Smooth muscle cell (in vitro differentiated cells): ENCODE measurements at regions not wholly inside any gene's neighbourhood (a gene's known extent, or its start where the extent isn't known, plus 50 kb on each side); places are given as distances from the start of the nearest gene placed in this dataset.
"Not testable (repeated sequence)": the region's sequence is repeated elsewhere in the genome, so short reads cannot be mapped to it uniquely, and the experiment has no call there.

Experiments used
- DNase-seq: peaks from one replicate; lab custom pipeline; 2025; ENCODE audit not compliant: unreplicated experiment; lab: John Stamatoyannopoulos, UW
- H2AFZ ChIP-seq: fragments of 200-600 bp; sonication (generic); 2 replicates; pipeline ENCODE4 v1.6.0; 2016; ENCODE audit warnings: antibody characterized with exemption, low read depth, mild to moderate bottlenecking
- H3F3A ChIP-seq: fragments of 200-600 bp; sonication (generic); 2 replicates; pipeline ENCODE4 v1.6.0; 2017; ENCODE audit warnings: antibody characterized with exemption, low read depth
- H3K27ac ChIP-seq: fragments of 200-600 bp; sonication (generic); 2 replicates; pipeline ENCODE4 v1.5.1; 2016; ENCODE audit warnings: low read depth, mild to moderate bottlenecking
- H3K27me3 ChIP-seq: fragments of 200-600 bp; sonication (generic); 2 replicates; pipeline ENCODE4 v1.6.1; 2016; ENCODE audit warnings: low read depth, mild to moderate bottlenecking
- H3K36me3 ChIP-seq: fragments of 200-600 bp; sonication (generic); 2 replicates; pipeline ENCODE4 v1.5.1; 2016; ENCODE audit warnings: low read depth
- H3K4me1 ChIP-seq: fragments of 200-600 bp; sonication (generic); 2 replicates; pipeline ENCODE4 v1.5.1; 2016; ENCODE audit warnings: low read depth
- H3K4me2 ChIP-seq: fragments of 200-600 bp; sonication (generic); 2 replicates; pipeline ENCODE4 v1.6.0; 2016; ENCODE audit warnings: mild to moderate bottlenecking
- H3K4me3 ChIP-seq: fragments of 200-600 bp; sonication (generic); 2 replicates; pipeline ENCODE4 v1.5.1; 2016; ENCODE audit warnings: mild to moderate bottlenecking
- H3K79me2 ChIP-seq: fragments of 200-600 bp; sonication (generic); 2 replicates; pipeline ENCODE4 v1.6.0; 2016; ENCODE audit warnings: low read depth, mild to moderate bottlenecking
- H3K9ac ChIP-seq: fragments of 200-600 bp; sonication (generic); 2 replicates; pipeline ENCODE4 v1.6.0; 2016; ENCODE audit warnings: low read depth
- H3K9me3 ChIP-seq: fragments of 200-600 bp; sonication (generic); replicated peaks from 2 replicates; pipeline ENCODE4 v1.5.1; 2016; ENCODE audit warnings: low read depth
- H4K20me1 ChIP-seq: fragments of 200-600 bp; sonication (generic); 2 replicates; pipeline ENCODE4 v1.6.0; 2016; ENCODE audit warnings: low read depth
- WGBS: methylation state at CpG from one replicate; pipeline ENCODE4 v1.1.7; 2016; ENCODE audit warnings: low lambda C conversion rate; 5-methylcytosine and 5-hydroxymethylcytosine counted together
- TF ChIP-seq, protein P1 (sequence below): fragments of 200-600 bp; sonication (generic); IDR thresholded peaks from 2 replicates; pipeline ENCODE4 v1.5.1; 2017; ENCODE audit warnings: borderline replicate concordance, mild to moderate bottlenecking, antibody characterized with exemption; ENCODE audit not compliant: insufficient read depth, poor library complexity, severe bottlenecking

DNA sequence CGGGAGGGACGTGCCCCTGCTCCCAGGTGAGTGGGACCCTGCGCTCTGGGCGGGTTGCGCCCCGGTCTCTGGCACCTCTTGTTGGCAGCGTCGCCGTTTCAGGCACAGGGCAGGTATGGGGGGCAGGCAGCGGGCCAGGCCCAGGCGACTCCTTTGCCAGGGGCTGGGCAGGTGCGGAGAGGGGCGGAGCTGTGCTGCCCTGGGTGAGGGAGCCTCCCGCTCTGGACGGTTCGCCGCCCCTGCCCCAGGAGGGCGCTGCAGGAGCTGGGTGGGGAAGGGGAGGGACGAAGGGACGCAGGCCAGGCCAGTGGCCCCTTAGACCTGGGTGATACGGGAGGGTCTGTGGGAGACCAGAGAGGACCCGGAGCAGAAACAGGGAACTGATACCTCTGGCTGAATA is 663.9 kb upstream of the DEFB115 start:
- Histone ChIP-seq H3K9me3 (peaks cover 3% of the 10 kb centered on the region), H3K4me2 (no peak overlapping the region), H2AFZ (no peak overlapping the region), H3K27me3 (no peaks in the 10 kb centered on the region), H3K4me1 (no peaks in the 10 kb centered on the region), H3K79me2 (no peaks in the 10 kb centered on the region), H3F3A (no peaks in the 10 kb centered on the region), H3K4me3 (no peak overlapping the region), H4K20me1 (no peaks in the 10 kb centered on the region), H3K9ac (no peak overlapping the region), H3K36me3 (no peaks in the 10 kb centered on the region), H3K27ac (no peak overlapping the region)
- TF ChIP-seq, protein P1, sequence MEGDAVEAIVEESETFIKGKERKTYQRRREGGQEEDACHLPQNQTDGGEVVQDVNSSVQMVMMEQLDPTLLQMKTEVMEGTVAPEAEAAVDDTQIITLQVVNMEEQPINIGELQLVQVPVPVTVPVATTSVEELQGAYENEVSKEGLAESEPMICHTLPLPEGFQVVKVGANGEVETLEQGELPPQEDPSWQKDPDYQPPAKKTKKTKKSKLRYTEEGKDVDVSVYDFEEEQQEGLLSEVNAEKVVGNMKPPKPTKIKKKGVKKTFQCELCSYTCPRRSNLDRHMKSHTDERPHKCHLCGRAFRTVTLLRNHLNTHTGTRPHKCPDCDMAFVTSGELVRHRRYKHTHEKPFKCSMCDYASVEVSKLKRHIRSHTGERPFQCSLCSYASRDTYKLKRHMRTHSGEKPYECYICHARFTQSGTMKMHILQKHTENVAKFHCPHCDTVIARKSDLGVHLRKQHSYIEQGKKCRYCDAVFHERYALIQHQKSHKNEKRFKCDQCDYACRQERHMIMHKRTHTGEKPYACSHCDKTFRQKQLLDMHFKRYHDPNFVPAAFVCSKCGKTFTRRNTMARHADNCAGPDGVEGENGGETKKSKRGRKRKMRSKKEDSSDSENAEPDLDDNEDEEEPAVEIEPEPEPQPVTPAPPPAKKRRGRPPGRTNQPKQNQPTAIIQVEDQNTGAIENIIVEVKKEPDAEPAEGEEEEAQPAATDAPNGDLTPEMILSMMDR: no peak
- DNase-seq: no peak
- 79% methylated on average over 20 of the region's 22 CpGs for WGBS

DNA sequence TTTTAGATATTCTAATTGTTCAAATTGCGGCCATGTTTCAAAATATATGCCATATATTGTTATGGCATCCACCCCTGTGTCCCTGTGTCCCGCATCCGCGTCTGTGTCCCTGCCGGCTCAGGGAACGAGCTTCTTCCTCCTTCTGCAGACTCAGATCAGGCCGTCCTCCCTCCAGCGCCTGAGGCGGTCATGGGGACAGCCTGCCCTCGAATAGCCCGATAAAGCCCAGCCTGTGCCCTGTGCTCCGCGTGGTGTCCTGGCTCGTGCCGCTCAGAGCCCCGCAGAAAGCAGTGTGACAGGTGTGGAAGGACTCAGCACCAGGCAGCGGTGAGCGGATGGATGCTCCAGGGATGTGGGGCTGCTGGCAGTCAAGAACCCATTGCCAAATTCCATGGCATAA is 663.4 kb upstream of the DEFB115 start:
- H3K4me2 ChIP-seq: no peak overlapping the region
- peaks cover 3% of the 10 kb centered on the region for H3K9me3 ChIP-seq
- WGBS: 85% methylated on average over 18 of the region's 18 CpGs
- no peaks in the 10 kb centered on the region for H3K4me1 ChIP-seq
- H3K27ac ChIP-seq: no peak overlapping the region
- no peak for DNase-seq
- no peak overlapping the region for H3K9ac ChIP-seq
- TF ChIP-seq, protein P1: no peak
- H3K27me3 ChIP-seq: no peaks in the 10 kb centered on the region
- no peaks in the 10 kb centered on the region for H3K36me3 ChIP-seq
- H3K79me2 ChIP-seq: no peaks in the 10 kb centered on the region
- no peak overlapping the region for H2AFZ ChIP-seq
- H3F3A ChIP-seq: no peaks in the 10 kb centered on the region
- no peaks in the 10 kb centered on the region for H4K20me1 ChIP-seq
- H3K4me3 ChIP-seq: no peak overlapping the region

DNA sequence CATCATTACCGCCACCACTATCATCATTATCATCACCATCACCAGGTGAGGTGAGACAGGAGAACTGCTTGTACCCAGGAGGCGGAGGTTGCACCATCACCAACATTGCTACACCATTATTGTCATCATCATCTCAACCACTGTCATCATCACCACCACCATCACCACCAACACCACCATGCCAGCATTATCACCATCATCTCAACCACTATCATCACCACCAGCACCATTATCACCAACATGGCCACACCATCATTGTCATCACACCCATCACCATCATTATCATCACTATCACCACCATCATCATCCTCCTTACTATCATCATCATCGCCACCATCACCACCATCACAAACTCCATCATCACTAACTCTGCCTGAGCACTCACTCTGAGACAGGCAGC is 661.8 kb upstream of the DEFB115 start:
- H3K9me3 ChIP-seq: peaks cover 3% of the 10 kb centered on the region
- H3K27ac ChIP-seq: no peak overlapping the region
- H3K4me1 ChIP-seq: no peaks in the 10 kb centered on the region
- no peaks in the 10 kb centered on the region for H3K36me3 ChIP-seq
- H3K9ac ChIP-seq: no peak overlapping the region
- no peaks in the 10 kb centered on the region for H3K27me3 ChIP-seq
- WGBS: 73% methylated on average over 3 of the region's 3 CpGs
- H3K4me3 ChIP-seq: no peak overlapping the region
- no peak for DNase-seq
- no peaks in the 10 kb centered on the region for H3F3A ChIP-seq
- TF ChIP-seq, protein P1: no peak
- no peaks in the 10 kb centered on the region for H4K20me1 ChIP-seq
- no peak overlapping the region for H2AFZ ChIP-seq
- H3K4me2 ChIP-seq: no peak overlapping the region
- no peaks in the 10 kb centered on the region for H3K79me2 ChIP-seq

DNA sequence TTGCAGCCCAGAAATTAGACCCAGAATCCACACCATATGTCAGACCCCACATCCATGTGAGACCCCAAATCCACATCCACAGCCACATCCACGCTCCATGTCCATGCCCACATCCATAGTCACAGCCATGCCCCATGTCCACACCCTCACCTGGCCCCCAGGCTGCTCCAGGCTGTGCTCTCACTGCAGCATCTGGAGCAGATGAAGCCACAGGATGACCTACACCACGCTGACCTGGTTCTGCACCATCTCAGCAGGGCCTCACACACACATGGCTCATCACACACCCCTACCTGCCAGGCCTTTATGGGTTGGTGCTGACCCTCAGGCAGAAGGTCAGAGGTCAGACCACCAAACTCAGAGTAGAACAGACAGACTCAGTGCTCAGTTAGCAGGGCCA is 660.0 kb upstream of the DEFB115 start:
- DNase-seq: not testable (repeated sequence)

More for the DNA sequence above, 660.0 kb upstream of the DEFB115 start:
- H3K79me2 ChIP-seq, H2AFZ ChIP-seq, H3K27me3 ChIP-seq, H3K4me2 ChIP-seq, H3K27ac ChIP-seq, H4K20me1 ChIP-seq, H3K9ac ChIP-seq, H3K9me3 ChIP-seq, H3K4me1 ChIP-seq, H3K4me3 ChIP-seq, H3K36me3 ChIP-seq, H3F3A ChIP-seq: not testable (repeated sequence)
- 53% methylated on average over 2 of the region's 2 CpGs for WGBS
